Panc1 (cell line): ENCODE measurements at regions not wholly inside any gene's neighbourhood (a gene's known extent, or its start where the extent isn't known, plus 50 kb on each side); places are given as distances from the start of the nearest gene placed in this dataset.

ENCODE experiments used
- ATAC-seq: fragments of 200-7000 bp; cut with Tn5 transposase; 2 replicates; pipeline ENCODE4 v1.9.1; 2020; ENCODE audit warnings: mild to moderate bottlenecking, moderate library complexity
- BruUV-seq: library from RNA; stranded (reverse); fragments of 400-500 nt; replicated peaks from 2 replicates; lab custom pipeline; 2021; lab: Mats Ljungman, UMichigan
- CTCF ChIA-PET: fragments of 300-600 bp; sonication (Branson Sonifier 250); formaldehyde crosslinking; loops from one replicate; lab custom pipeline; 2022; ENCODE audit warnings: antibody characterized with exemption; lab: Charles Lee
- POLR2A ChIA-PET: fragments of 300-600 bp; sonication (Branson Sonifier 250); formaldehyde crosslinking; loops from one replicate; lab custom pipeline; 2022; ENCODE audit warnings: antibody characterized with exemption; lab: Charles Lee
- DNase-seq: peaks from one replicate; pipeline ENCODE4 v3.0.0-alpha.2; 2010; ENCODE audit warnings: low read depth, low spot score
- H3K27ac ChIP-seq: 2 replicates; pipeline ENCODE4 v1.5.1; 2011; ENCODE audit warnings: mild to moderate bottlenecking, low read length, inconsistent platforms
- H3K27me3 ChIP-seq: fragments of 200-500 bp; sonication (Bioruptor generic); 2 replicates; pipeline ENCODE4 v1.6.0; 2014; ENCODE audit warnings: low read length, inconsistent platforms; ENCODE audit not compliant: control insufficient read depth, insufficient read depth
- H3K36me3 ChIP-seq: fragments of 200-500 bp; sonication (Bioruptor generic); 2 replicates; pipeline ENCODE4 v1.5.1; 2014; ENCODE audit warnings: inconsistent platforms, mild to moderate bottlenecking, low read length, moderate library complexity; ENCODE audit not compliant: control insufficient read depth, insufficient read depth
- H3K4me1 ChIP-seq: 2 replicates; pipeline ENCODE4 v1.5.1; 2011; ENCODE audit warnings: inconsistent platforms, mild to moderate bottlenecking, low read length, moderate library complexity; ENCODE audit not compliant: control insufficient read depth, insufficient read depth
- H3K4me3 ChIP-seq, 2 experiments: 2 replicates each; pipeline ENCODE4 v1.5.1; 2011 to 2012; ENCODE audit warnings: low read depth in 2 of 2, low read length in 2 of 2, mild to moderate bottlenecking in 2 of 2, inconsistent platforms in 1 of 2, moderate library complexity in 1 of 2
- H3K9me3 ChIP-seq: fragments of 200-500 bp; sonication (Bioruptor generic); 2 replicates; pipeline ENCODE4 v1.5.1; 2014; ENCODE audit warnings: low read depth, mild to moderate bottlenecking, inconsistent platforms, low read length, moderate library complexity; ENCODE audit not compliant: control insufficient read depth, insufficient read depth
- POLR2AphosphoS5 ChIP-seq: IDR thresholded peaks from 2 replicates; pipeline ENCODE4 v1.6.1; 2012; ENCODE audit warnings: mild to moderate bottlenecking, low read depth, low read length, moderate library complexity
- SIN3A ChIP-seq: IDR thresholded peaks from 2 replicates; pipeline ENCODE4 v1.6.1; 2012; ENCODE audit warnings: low read depth, mild to moderate bottlenecking, low read length, moderate library complexity, borderline replicate concordance; ENCODE audit not compliant: insufficient read depth
- TCF7L2 ChIP-seq: IDR thresholded peaks from 2 replicates; pipeline ENCODE4 v1.6.1; 2011; ENCODE audit warnings: mild to moderate bottlenecking, low read depth, low read length, inconsistent platforms
- in situ Hi-C: cut with HindIII; loops from 2 replicates; pipeline ENCODE4 v1.10.0; 2016; ENCODE audit warnings: low sequenced_read_pairs, low pct_unique_long_range_greater_than_20kb
- intact Hi-C: fragments of 100-400 bp; cut with micrococcal nuclease; formaldehyde crosslinking; loops from one replicate; pipeline ENCODE4 v1.10.0; 2022; ENCODE audit not compliant: unreplicated experiment
- TF ChIP-seq, protein P1 (sequence below), 2 experiments: IDR thresholded peaks; 2 replicates each; pipeline ENCODE4 v1.6.1; 2011 to 2012; ENCODE audit warnings: low read depth in 2 of 2, control low read depth in 1 of 2, low read length in 1 of 2, mild to moderate bottlenecking in 1 of 2, moderate library complexity in 1 of 2; ENCODE audit not compliant: insufficient read depth in 1 of 2
- TF ChIP-seq, protein P2 (sequence below): fragments of 450-650 bp; IDR thresholded peaks from 2 replicates; pipeline ENCODE4 v1.5.1; 2017; ENCODE audit warnings: mild to moderate bottlenecking

DNA sequence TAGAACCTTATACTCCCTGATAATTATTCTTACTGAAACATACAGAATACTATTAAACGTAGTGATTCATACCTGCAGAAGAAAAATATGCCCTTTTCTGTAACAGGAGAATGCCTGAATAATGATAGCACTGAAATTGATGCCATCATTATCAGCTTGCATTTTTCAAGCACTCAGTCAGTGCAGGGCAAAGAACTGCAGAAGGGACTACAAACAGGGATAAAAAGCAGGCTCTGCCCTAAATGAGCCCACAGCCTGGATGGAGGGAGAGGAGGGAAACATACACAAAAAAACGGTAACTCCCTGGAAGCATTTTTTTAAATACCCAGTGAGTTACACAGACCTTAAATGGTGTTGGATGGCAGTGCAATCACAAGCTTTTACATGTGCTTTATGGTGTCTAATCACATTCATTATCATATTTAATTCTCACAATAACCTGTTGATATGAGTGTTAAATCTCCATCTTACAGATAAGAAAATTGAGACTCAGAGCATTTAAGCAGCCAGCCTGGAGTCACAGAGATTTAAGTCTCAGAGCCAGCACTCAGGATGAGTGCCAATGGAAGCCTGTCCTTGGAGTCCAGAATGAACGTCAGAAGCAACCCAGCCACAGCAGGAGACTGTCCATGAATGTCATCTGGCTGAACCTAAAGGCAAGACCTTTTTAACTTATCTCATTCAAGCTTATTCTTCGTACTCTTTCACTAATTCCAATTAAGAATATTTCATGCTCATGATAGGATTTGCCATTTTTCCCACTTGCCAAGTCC lies 139.3 kb upstream of the CTNNA2 start:
- Histone ChIP-seq H3K27ac (no peak overlapping the region), H3K36me3 (no peaks in the 10 kb centered on the region), H3K4me1 (no peaks in the 10 kb centered on the region), H3K27me3 (no peaks in the 10 kb centered on the region), H3K4me3 (no peak overlapping the region), H3K9me3 (peaks cover 2% of the 10 kb centered on the region; the same call in 1 of the 2 replicates)
- no TSS peak for BruUV-seq
- TF ChIP-seq SIN3A, result no peak
- TF ChIP-seq, protein P1, sequence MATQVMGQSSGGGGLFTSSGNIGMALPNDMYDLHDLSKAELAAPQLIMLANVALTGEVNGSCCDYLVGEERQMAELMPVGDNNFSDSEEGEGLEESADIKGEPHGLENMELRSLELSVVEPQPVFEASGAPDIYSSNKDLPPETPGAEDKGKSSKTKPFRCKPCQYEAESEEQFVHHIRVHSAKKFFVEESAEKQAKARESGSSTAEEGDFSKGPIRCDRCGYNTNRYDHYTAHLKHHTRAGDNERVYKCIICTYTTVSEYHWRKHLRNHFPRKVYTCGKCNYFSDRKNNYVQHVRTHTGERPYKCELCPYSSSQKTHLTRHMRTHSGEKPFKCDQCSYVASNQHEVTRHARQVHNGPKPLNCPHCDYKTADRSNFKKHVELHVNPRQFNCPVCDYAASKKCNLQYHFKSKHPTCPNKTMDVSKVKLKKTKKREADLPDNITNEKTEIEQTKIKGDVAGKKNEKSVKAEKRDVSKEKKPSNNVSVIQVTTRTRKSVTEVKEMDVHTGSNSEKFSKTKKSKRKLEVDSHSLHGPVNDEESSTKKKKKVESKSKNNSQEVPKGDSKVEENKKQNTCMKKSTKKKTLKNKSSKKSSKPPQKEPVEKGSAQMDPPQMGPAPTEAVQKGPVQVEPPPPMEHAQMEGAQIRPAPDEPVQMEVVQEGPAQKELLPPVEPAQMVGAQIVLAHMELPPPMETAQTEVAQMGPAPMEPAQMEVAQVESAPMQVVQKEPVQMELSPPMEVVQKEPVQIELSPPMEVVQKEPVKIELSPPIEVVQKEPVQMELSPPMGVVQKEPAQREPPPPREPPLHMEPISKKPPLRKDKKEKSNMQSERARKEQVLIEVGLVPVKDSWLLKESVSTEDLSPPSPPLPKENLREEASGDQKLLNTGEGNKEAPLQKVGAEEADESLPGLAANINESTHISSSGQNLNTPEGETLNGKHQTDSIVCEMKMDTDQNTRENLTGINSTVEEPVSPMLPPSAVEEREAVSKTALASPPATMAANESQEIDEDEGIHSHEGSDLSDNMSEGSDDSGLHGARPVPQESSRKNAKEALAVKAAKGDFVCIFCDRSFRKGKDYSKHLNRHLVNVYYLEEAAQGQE (IDR thresholded peaks at IDR 0.05; ENCODE audit: insufficient read depth in 1 of 2, low read depth in 2 of 2, low read length in 1 of 2), result no peak
- no peak for TF ChIP-seq POLR2AphosphoS5
- TF ChIP-seq, protein P2, sequence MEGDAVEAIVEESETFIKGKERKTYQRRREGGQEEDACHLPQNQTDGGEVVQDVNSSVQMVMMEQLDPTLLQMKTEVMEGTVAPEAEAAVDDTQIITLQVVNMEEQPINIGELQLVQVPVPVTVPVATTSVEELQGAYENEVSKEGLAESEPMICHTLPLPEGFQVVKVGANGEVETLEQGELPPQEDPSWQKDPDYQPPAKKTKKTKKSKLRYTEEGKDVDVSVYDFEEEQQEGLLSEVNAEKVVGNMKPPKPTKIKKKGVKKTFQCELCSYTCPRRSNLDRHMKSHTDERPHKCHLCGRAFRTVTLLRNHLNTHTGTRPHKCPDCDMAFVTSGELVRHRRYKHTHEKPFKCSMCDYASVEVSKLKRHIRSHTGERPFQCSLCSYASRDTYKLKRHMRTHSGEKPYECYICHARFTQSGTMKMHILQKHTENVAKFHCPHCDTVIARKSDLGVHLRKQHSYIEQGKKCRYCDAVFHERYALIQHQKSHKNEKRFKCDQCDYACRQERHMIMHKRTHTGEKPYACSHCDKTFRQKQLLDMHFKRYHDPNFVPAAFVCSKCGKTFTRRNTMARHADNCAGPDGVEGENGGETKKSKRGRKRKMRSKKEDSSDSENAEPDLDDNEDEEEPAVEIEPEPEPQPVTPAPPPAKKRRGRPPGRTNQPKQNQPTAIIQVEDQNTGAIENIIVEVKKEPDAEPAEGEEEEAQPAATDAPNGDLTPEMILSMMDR, result no peak
- TF ChIP-seq TCF7L2, result no peak
- ChIA-PET CTCF (no interaction called here), POLR2A (no interaction called here)
- in situ Hi-C loops, result no loop called here
- intact Hi-C loops, result no loop called here
- ATAC-seq, result no peak
- DNase-seq, result no peak

DNA sequence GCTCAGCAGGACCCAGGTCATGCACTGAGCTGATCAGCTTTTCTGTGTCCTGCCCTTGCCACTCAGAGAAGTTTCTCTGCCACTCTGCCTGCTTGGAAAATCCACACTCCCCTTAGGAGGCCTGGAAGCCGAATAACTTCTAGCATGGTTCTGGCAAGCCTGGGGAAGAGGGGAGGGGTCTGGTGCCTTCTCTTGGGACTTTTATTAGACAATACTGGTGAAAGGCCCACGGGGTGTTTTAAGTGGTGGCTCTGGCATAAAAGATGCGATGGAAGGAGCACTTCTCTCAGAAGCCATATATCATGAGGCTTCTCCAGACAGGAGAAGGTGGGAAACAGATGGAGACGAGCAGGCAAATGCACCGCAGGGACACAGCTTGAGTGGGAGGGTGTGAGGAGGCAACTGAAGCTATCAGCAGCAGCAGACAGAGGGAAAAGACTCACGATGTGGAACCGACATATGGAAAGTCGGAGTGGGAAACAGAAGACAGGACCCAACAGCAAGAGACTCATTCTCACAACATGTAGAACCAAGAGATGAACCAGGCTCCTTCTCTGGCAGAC lies 141.8 kb upstream of the CTNNA2 start:
- no peak overlapping the region for H3K4me3 ChIP-seq
- no peaks in the 10 kb centered on the region for H3K4me1 ChIP-seq
- no TSS peak for BruUV-seq
- in situ Hi-C loops (no loop called here), intact Hi-C loops (no loop called here)
- H3K27ac ChIP-seq, result no peak overlapping the region
- TF ChIP-seq, protein P1 (IDR thresholded peaks at IDR 0.05; ENCODE audit: insufficient read depth in 1 of 2, low read depth in 2 of 2, low read length in 1 of 2), result no peak
- no peak for TF ChIP-seq SIN3A
- TF ChIP-seq POLR2AphosphoS5, result no peak
- no peak for TF ChIP-seq TCF7L2
- TF ChIP-seq, protein P2, result no peak
- no peaks in the 10 kb centered on the region for H3K36me3 ChIP-seq
- no peaks in the 10 kb centered on the region for H3K9me3 ChIP-seq
- ChIA-PET CTCF (no interaction called here), POLR2A (interaction anchor here (0.5 kb wide), 1 partner anchor 12 kb away, joined by 4 read pairs; no protein-coding TSS in a partner anchor)
- ATAC-seq (no peak), DNase-seq (no peak)
- no peaks in the 10 kb centered on the region for H3K27me3 ChIP-seq
